ENCODE measurements at regions not wholly inside any gene's neighbourhood (a gene's known extent, or its start where the extent isn't known, plus 50 kb on each side); places are given as distances from the start of the nearest gene placed in this dataset.
"Not testable (repeated sequence)": the region's sequence is repeated elsewhere in the genome, so short reads cannot be mapped to it uniquely, and the experiment has no call there.

GRCh38 chr3:33958661-33959060 is 160.2 kb downstream of the PDCD6IP start:
- ATAC-seq (ENCODE audit: low read depth) (no peak), DNase-seq (no peak)
- H2AFZ ChIP-seq (ENCODE audit: insufficient read depth, low read depth, low read length, poor library complexity, severe bottlenecking) = no peak overlapping the region
- ChIA-PET CTCF (interaction anchor here (1.2 kb wide), 1 partner anchor 75 kb away, joined by 3 read pairs; no protein-coding TSS in a partner anchor), POLR2A (no interaction called here)
- H3K4me2 ChIP-seq (replicated peaks; ENCODE audit: low read depth, low read length, poor library complexity, severe bottlenecking) = no peak overlapping the region
- TF ChIP-seq EZH2 (IDR thresholded peaks at IDR 0.05; ENCODE audit: borderline replicate concordance, insufficient read depth, low read depth, low read length, poor library complexity, severe bottlenecking) = no peak
- TF ChIP-seq CTCF (IDR thresholded peaks at IDR 0.05) = no peak
- H3K4me3 ChIP-seq (ENCODE audit: control extremely low read depth in 1 of 5, extremely low read depth in 1 of 5, insufficient read depth in 1 of 5, low read depth in 2 of 5, low read length in 4 of 5) = no peak overlapping the region
- H3K79me2 ChIP-seq (ENCODE audit: control insufficient read depth, insufficient read depth, low read length) = no peaks in the 10 kb centered on the region
- no peaks in the 10 kb centered on the region for H3K36me3 ChIP-seq (replicated peaks in 1 of 2; ENCODE audit: control extremely low read depth in 1 of 2, control insufficient read depth in 1 of 2, extremely low read depth in 1 of 2, insufficient read depth in 2 of 2, low read length in 1 of 2)
- Mint-ChIP-seq H3K9me3 (ENCODE audit: insufficient read depth) (no peaks in the 10 kb centered on the region), H3K4me1 (no peaks in the 10 kb centered on the region), H3K4me3 (no peak overlapping the region), H3K27me3 (peaks cover 9% of the 10 kb centered on the region), H3K27ac (no peak overlapping the region)
- no peak overlapping the region for H3K27ac ChIP-seq (ENCODE audit: low read length in 2 of 2)
- H4K20me1 ChIP-seq (ENCODE audit: control insufficient read depth, insufficient read depth, low read length, poor library complexity, severe bottlenecking) = no peaks in the 10 kb centered on the region
- H3K9me3 ChIP-seq (ENCODE audit: control extremely low read depth in 1 of 3, control insufficient read depth in 2 of 3, insufficient read depth in 1 of 3, low read length in 2 of 3) = no peaks in the 10 kb centered on the region
- no peaks in the 10 kb centered on the region for H3K4me1 ChIP-seq (ENCODE audit: control insufficient read depth in 2 of 2, insufficient read depth in 2 of 2, low read length in 2 of 2)
- 100% methylated on average over 1 of the region's 1 CpG for WGBS (ENCODE audit: insufficient coverage)
- H3K27me3 ChIP-seq (replicated peaks in 1 of 4; ENCODE audit: control extremely low read depth in 1 of 4, control insufficient read depth in 3 of 4, insufficient read depth in 4 of 4, low read length in 3 of 4) = peaks cover 0 to 2% (median 0%) of the 10 kb centered on the region in 4 experiments
- no peak overlapping the region for H3K9ac ChIP-seq (ENCODE audit: low read length)
- intact Hi-C loops (cut with micrococcal nuclease) = no loop called here

GRCh38 chr3:33962396-33962795 is 164.0 kb downstream of the PDCD6IP start:
- Histone ChIP-seq H3K79me2 (ENCODE audit: control insufficient read depth, insufficient read depth, low read length) (no peaks in the 10 kb centered on the region), H4K20me1 (ENCODE audit: control insufficient read depth, insufficient read depth, low read length, poor library complexity, severe bottlenecking) (no peaks in the 10 kb centered on the region), H3K9ac (ENCODE audit: low read length) (no peak overlapping the region), H3K4me1 (ENCODE audit: control insufficient read depth in 2 of 2, insufficient read depth in 2 of 2, low read length in 2 of 2) (no peaks in the 10 kb centered on the region), H3K27me3 (replicated peaks in 1 of 4; ENCODE audit: control extremely low read depth in 1 of 4, control insufficient read depth in 3 of 4, insufficient read depth in 4 of 4, low read length in 3 of 4) (peaks cover 0 to 2% (median 0%) of the 10 kb centered on the region in 4 experiments), H3K27ac (ENCODE audit: low read length in 2 of 2) (no peak overlapping the region), H3K36me3 (replicated peaks in 1 of 2; ENCODE audit: control extremely low read depth in 1 of 2, control insufficient read depth in 1 of 2, extremely low read depth in 1 of 2, insufficient read depth in 2 of 2, low read length in 1 of 2) (no peaks in the 10 kb centered on the region), H3K4me2 (replicated peaks; ENCODE audit: low read depth, low read length, poor library complexity, severe bottlenecking) (no peak overlapping the region), H3K4me3 (ENCODE audit: control extremely low read depth in 1 of 5, extremely low read depth in 1 of 5, insufficient read depth in 1 of 5, low read depth in 2 of 5, low read length in 4 of 5) (no peak overlapping the region), H3K9me3 (ENCODE audit: control extremely low read depth in 1 of 3, control insufficient read depth in 2 of 3, insufficient read depth in 1 of 3, low read length in 2 of 3) (no peaks in the 10 kb centered on the region), H2AFZ (ENCODE audit: insufficient read depth, low read depth, low read length, poor library complexity, severe bottlenecking) (no peak overlapping the region)
- WGBS (ENCODE audit: insufficient coverage) = 81% methylated on average over 2 of the region's 3 CpGs
- DNase-seq = no peak
- Mint-ChIP-seq H3K4me1 (no peaks in the 10 kb centered on the region), H3K9me3 (ENCODE audit: insufficient read depth) (no peaks in the 10 kb centered on the region), H3K27ac (no peak overlapping the region), H3K4me3 (no peak overlapping the region), H3K27me3 (peaks cover 9% of the 10 kb centered on the region)
- no peak for TF ChIP-seq EZH2 (IDR thresholded peaks at IDR 0.05; ENCODE audit: borderline replicate concordance, insufficient read depth, low read depth, low read length, poor library complexity, severe bottlenecking)
- TF ChIP-seq CTCF (IDR thresholded peaks at IDR 0.05) = no peak
- intact Hi-C loops (cut with micrococcal nuclease) = no loop called here
- ATAC-seq (ENCODE audit: low read depth) = no peak
- ChIA-PET CTCF (no interaction called here), POLR2A (no interaction called here)

- H3K4me2 ChIP-seq (replicated peaks; ENCODE audit: low read depth, low read length, poor library complexity, severe bottlenecking); POLR2A ChIA-PET; ATAC-seq (ENCODE audit: low read depth); DNase-seq; H3K27ac ChIP-seq (ENCODE audit: low read length in 2 of 2); H3K27ac Mint-ChIP-seq; H3K79me2 ChIP-seq (ENCODE audit: control insufficient read depth, insufficient read depth, low read length); H2AFZ ChIP-seq (ENCODE audit: insufficient read depth, low read depth, low read length, poor library complexity, severe bottlenecking); H3K27me3 ChIP-seq (replicated peaks in 1 of 4; ENCODE audit: control extremely low read depth in 1 of 4, control insufficient read depth in 3 of 4, insufficient read depth in 4 of 4, low read length in 3 of 4); H3K4me3 Mint-ChIP-seq; H3K36me3 ChIP-seq (replicated peaks in 1 of 2; ENCODE audit: control extremely low read depth in 1 of 2, control insufficient read depth in 1 of 2, extremely low read depth in 1 of 2, insufficient read depth in 2 of 2, low read length in 1 of 2); H4K20me1 ChIP-seq (ENCODE audit: control insufficient read depth, insufficient read depth, low read length, poor library complexity, severe bottlenecking); CTCF ChIA-PET; intact Hi-C loops (cut with micrococcal nuclease); H3K4me1 ChIP-seq (ENCODE audit: control insufficient read depth in 2 of 2, insufficient read depth in 2 of 2, low read length in 2 of 2); H3K4me1 Mint-ChIP-seq; H3K4me3 ChIP-seq (ENCODE audit: control extremely low read depth in 1 of 5, extremely low read depth in 1 of 5, insufficient read depth in 1 of 5, low read depth in 2 of 5, low read length in 4 of 5); H3K9me3 ChIP-seq (ENCODE audit: control extremely low read depth in 1 of 3, control insufficient read depth in 2 of 3, insufficient read depth in 1 of 3, low read length in 2 of 3); H3K9ac ChIP-seq (ENCODE audit: low read length): not testable (repeated sequence)
- WGBS (ENCODE audit: insufficient coverage) = 91% methylated on average over 7 of the region's 7 CpGs
- peaks cover 10% of the 10 kb centered on the region for H3K9me3 Mint-ChIP-seq (ENCODE audit: insufficient read depth)
- peaks cover 15% of the 10 kb centered on the region for H3K27me3 Mint-ChIP-seq
These were observed 171.8 kb downstream of the PDCD6IP start for GRCh38 chr3:33970180-33970579.
